SK-N-SH treated with all-trans-retinoic acid at 6 μM for 48 hours (cell line): ENCODE measurements at regions not wholly inside any gene's neighbourhood (a gene's known extent, or its start where the extent isn't known, plus 50 kb on each side); places are given as distances from the start of the nearest gene placed in this dataset.

Experiments
- BACH2 ChIP-seq: fragments of 250-450 bp; sonication (Bioruptor Pico); IDR thresholded peaks from 2 replicates; pipeline ENCODE4 v1.9.0; 2021; ENCODE audit warnings: mild to moderate bottlenecking, borderline replicate concordance
- CSDC2 ChIP-seq: fragments of 250-450 bp; sonication (Bioruptor Pico); IDR thresholded peaks from 2 replicates; pipeline ENCODE4 v1.5.0; 2020; ENCODE audit warnings: mild to moderate bottlenecking, moderate library complexity
- GLIS3 ChIP-seq: fragments of 250-450 bp; sonication (Bioruptor Pico); IDR thresholded peaks from 2 replicates; pipeline ENCODE4 v1.5.0; 2020; ENCODE audit warnings: mild to moderate bottlenecking, moderate library complexity
- ISL1 ChIP-seq: fragments of 250-450 bp; sonication (Bioruptor Pico); IDR thresholded peaks from 2 replicates; pipeline ENCODE4 v2.1.2; 2022; ENCODE audit warnings: mild to moderate bottlenecking, moderate library complexity
- PATZ1 ChIP-seq: fragments of 250-450 bp; sonication (Bioruptor Pico); IDR thresholded peaks from 2 replicates; pipeline ENCODE4 v1.8.0; 2020; ENCODE audit warnings: mild to moderate bottlenecking, moderate library complexity, borderline replicate concordance
- POU6F1 ChIP-seq: fragments of 250-450 bp; sonication (Bioruptor Pico); IDR thresholded peaks from 2 replicates; pipeline ENCODE4 v1.8.0; 2021; ENCODE audit warnings: low read depth, mild to moderate bottlenecking, moderate library complexity, borderline replicate concordance
- RARB ChIP-seq: fragments of 250-450 bp; sonication (Bioruptor Pico); IDR thresholded peaks from 2 replicates; pipeline ENCODE4 v1.8.0; 2021; ENCODE audit warnings: mild to moderate bottlenecking, moderate library complexity
- SNAI2 ChIP-seq: fragments of 250-450 bp; sonication (Bioruptor Pico); IDR thresholded peaks from 2 replicates; pipeline ENCODE4 v1.5.0; 2020; ENCODE audit warnings: mild to moderate bottlenecking, moderate library complexity
- TOX ChIP-seq: fragments of 250-450 bp; sonication (Bioruptor Pico); IDR thresholded peaks from 2 replicates; pipeline ENCODE4 v1.8.0; 2021; ENCODE audit warnings: mild to moderate bottlenecking, moderate library complexity, borderline replicate concordance
- ZC3H10 ChIP-seq: fragments of 250-450 bp; sonication (Bioruptor Pico); IDR thresholded peaks from 2 replicates; pipeline ENCODE4 v1.5.1; 2021; ENCODE audit warnings: mild to moderate bottlenecking, moderate library complexity
- ZFP3 ChIP-seq: fragments of 250-450 bp; sonication (Bioruptor Pico); IDR thresholded peaks from 2 replicates; pipeline ENCODE4 v1.5.0; 2020; ENCODE audit warnings: mild to moderate bottlenecking, moderate library complexity
- ZFP30 ChIP-seq: fragments of 450-650 bp; formaldehyde crosslinking; IDR thresholded peaks from 2 replicates; pipeline ENCODE4 v1.5.0; 2022; ENCODE audit warnings: mild to moderate bottlenecking, moderate library complexity

GRCh38 chr6:133173276-133173675, 67.9 kb upstream of the EYA4 start:
- TF ChIP-seq PATZ1 (CRISPR knock-in tag): no peak
- no peak for TF ChIP-seq ZFP3 (CRISPR knock-in tag)
- no peak for TF ChIP-seq POU6F1 (CRISPR knock-in tag)
- TF ChIP-seq ISL1 (CRISPR knock-in tag): no peak
- no peak for TF ChIP-seq ZFP30 (CRISPR knock-in tag)
- no peak for TF ChIP-seq RARB (CRISPR knock-in tag)
- TF ChIP-seq TOX: no peak
- TF ChIP-seq CSDC2 (CRISPR knock-in tag): no peak
- TF ChIP-seq SNAI2 (CRISPR knock-in tag): no peak
- no peak for TF ChIP-seq ZC3H10 (CRISPR knock-in tag)
- no peak for TF ChIP-seq BACH2 (CRISPR knock-in tag)
- TF ChIP-seq GLIS3 (CRISPR knock-in tag): no peak
